Spinal cord (tissue), 9 donors: ENCODE measurements at regions not wholly inside any gene's neighbourhood (a gene's known extent, or its start where the extent isn't known, plus 50 kb on each side); places are given as distances from the start of the nearest gene placed in this dataset.
A peak's percentile ranks its signal among the peaks of the same experiment; 100 is the strongest.

ENCODE experiments used
- DNase-seq, 6 donors: peaks; one replicate each; pipeline versions ENCODE4 v3.0.0 to v3.0.0-alpha.2; 2013 to 2015; ENCODE audit warnings: low spot score in 6 of 6, low read depth in 4 of 6
- H3K27ac ChIP-seq: one replicate; pipeline ENCODE4 v1.5.1; 2013; ENCODE audit warnings: low read depth, low read length, control low read depth
- H3K27me3 ChIP-seq: one replicate; pipeline ENCODE4 v1.6.1; 2013; ENCODE audit warnings: low read length; ENCODE audit not compliant: control insufficient read depth, insufficient read depth
- H3K36me3 ChIP-seq: one replicate; pipeline ENCODE4 v1.6.1; 2013; ENCODE audit warnings: low read length; ENCODE audit not compliant: control insufficient read depth, insufficient read depth
- H3K4me1 ChIP-seq: one replicate; pipeline ENCODE4 v1.6.1; 2013; ENCODE audit warnings: low read length; ENCODE audit not compliant: control insufficient read depth, insufficient read depth
- H3K4me3 ChIP-seq: one replicate; pipeline ENCODE4 v1.5.1; 2013; ENCODE audit warnings: low read depth, low read length, control low read depth
- H3K9me3 ChIP-seq: one replicate; pipeline ENCODE4 v1.6.1; 2013; ENCODE audit warnings: low read length; ENCODE audit not compliant: control insufficient read depth, insufficient read depth
- WGBS: methylation state at CpG from one replicate; pipeline ENCODE4 v1.1.5; 2013; ENCODE audit warnings: missing lambda C conversion rate; ENCODE audit not compliant: insufficient coverage; 5-methylcytosine and 5-hydroxymethylcytosine counted together
- donor health status: healthy.

- Histone ChIP-seq H3K4me1 (no peaks in the 10 kb centered on the region), H3K27ac (no peak overlapping the region), H3K4me3 (no peak overlapping the region), H3K9me3 (no peaks in the 10 kb centered on the region), H3K27me3 (no peaks in the 10 kb centered on the region), H3K36me3 (no peaks in the 10 kb centered on the region)
- no peak for DNase-seq
- WGBS: no CpG with 5 or more reads among the region's 3 CpGs
These were observed 598.1 kb downstream of the TBC1D4 start for GRCh38 chr13:74883834-74884233.

GRCh38 chr13:74871369-74872070 lies 610.4 kb downstream of the TBC1D4 start:
- no peak overlapping the region for H3K4me3 ChIP-seq
- H3K27ac ChIP-seq: no peak overlapping the region
- no peaks in the 10 kb centered on the region for H3K27me3 ChIP-seq
- H3K9me3 ChIP-seq: peaks cover 4% of the 10 kb centered on the region
- no peaks in the 10 kb centered on the region for H3K36me3 ChIP-seq
- DNase-seq: no peak
- H3K4me1 ChIP-seq: no peaks in the 10 kb centered on the region

- Histone ChIP-seq H3K4me1 (no peaks in the 10 kb centered on the region), H3K36me3 (no peaks in the 10 kb centered on the region), H3K27me3 (no peaks in the 10 kb centered on the region), H3K4me3 (no peak overlapping the region), H3K27ac (no peak overlapping the region), H3K9me3 (peaks cover 4% of the 10 kb centered on the region)
- no peak for DNase-seq
- WGBS: no CpG with 5 or more reads among the region's 2 CpGs
These were observed 611.1 kb downstream of the TBC1D4 start for GRCh38 chr13:74870865-74871264.

GRCh38 chr13:74869846-74870245 lies 612.1 kb downstream of the TBC1D4 start:
- Histone ChIP-seq H3K27me3 (no peaks in the 10 kb centered on the region), H3K4me3 (no peak overlapping the region), H3K4me1 (no peaks in the 10 kb centered on the region), H3K9me3 (peaks cover 4% of the 10 kb centered on the region), H3K27ac (no peak overlapping the region), H3K36me3 (no peaks in the 10 kb centered on the region)
- no peak for DNase-seq
- no CpG with 5 or more reads among the region's 2 CpGs for WGBS

- H3K9me3 ChIP-seq: peaks cover 4% of the 10 kb centered on the region
- no peak overlapping the region for H3K27ac ChIP-seq
- H3K4me1 ChIP-seq: no peaks in the 10 kb centered on the region
- H3K4me3 ChIP-seq: no peak overlapping the region
- no peaks in the 10 kb centered on the region for H3K36me3 ChIP-seq
- DNase-seq: no peak
- H3K27me3 ChIP-seq: no peaks in the 10 kb centered on the region
These were observed 613.9 kb downstream of the TBC1D4 start for GRCh38 chr13:74868049-74868448.

GRCh38 chr13:74867460-74867859 lies 614.5 kb downstream of the TBC1D4 start:
- H3K36me3 ChIP-seq: no peaks in the 10 kb centered on the region

GRCh38 chr13:74866101-74866500 lies 615.9 kb downstream of the TBC1D4 start:
- WGBS: no CpG with 5 or more reads among the region's 1 CpG
- Histone ChIP-seq H3K27ac (no peak overlapping the region), H3K36me3 (no peaks in the 10 kb centered on the region), H3K4me3 (no peak overlapping the region), H3K27me3 (no peaks in the 10 kb centered on the region), H3K9me3 (peaks cover 4% of the 10 kb centered on the region), H3K4me1 (no peaks in the 10 kb centered on the region)
- DNase-seq: peak in 1 of 6 donors; percentile 11

More at GRCh38 chr13:74867460-74867859, 614.5 kb downstream of the TBC1D4 start:
- Histone ChIP-seq H3K27me3 (no peaks in the 10 kb centered on the region), H3K4me1 (no peaks in the 10 kb centered on the region), H3K4me3 (no peak overlapping the region), H3K27ac (no peak overlapping the region), H3K9me3 (peaks cover 4% of the 10 kb centered on the region)
- DNase-seq: no peak

- DNase-seq: no peak
- no peak overlapping the region for H3K27ac ChIP-seq
These were observed 616.3 kb downstream of the TBC1D4 start for GRCh38 chr13:74865656-74866055.

GRCh38 chr13:74860789-74861188 lies 621.2 kb downstream of the TBC1D4 start:
- Histone ChIP-seq H3K4me3 (no peak overlapping the region), H3K4me1 (no peaks in the 10 kb centered on the region), H3K9me3 (no peaks in the 10 kb centered on the region), H3K27me3 (no peaks in the 10 kb centered on the region), H3K36me3 (no peaks in the 10 kb centered on the region), H3K27ac (no peak overlapping the region)
- DNase-seq: no peak
- WGBS: no CpG with 5 or more reads among the region's 1 CpG

More at GRCh38 chr13:74865656-74866055, 616.3 kb downstream of the TBC1D4 start:
- Histone ChIP-seq H3K27me3 (no peaks in the 10 kb centered on the region), H3K9me3 (peaks cover 4% of the 10 kb centered on the region), H3K4me3 (no peak overlapping the region), H3K36me3 (no peaks in the 10 kb centered on the region), H3K4me1 (no peaks in the 10 kb centered on the region)

GRCh38 chr13:74850893-74851292 lies 631.1 kb downstream of the TBC1D4 start:
- Histone ChIP-seq H3K9me3 (no peaks in the 10 kb centered on the region), H3K27ac (no peak overlapping the region), H3K27me3 (no peaks in the 10 kb centered on the region), H3K36me3 (no peaks in the 10 kb centered on the region), H3K4me1 (no peaks in the 10 kb centered on the region), H3K4me3 (no peak overlapping the region)
- no peak for DNase-seq
- WGBS: 62% methylated on average over 2 of the region's 2 CpGs
